Astrocyte of the hippocampus (primary cell): ENCODE measurements at regions not wholly inside any gene's neighbourhood (a gene's known extent, or its start where the extent isn't known, plus 50 kb on each side); places are given as distances from the start of the nearest gene placed in this dataset.

Source experiments
- DNase-seq: peaks from one replicate; pipeline ENCODE4 v3.0.0; 2011; ENCODE audit warnings: low read depth, low spot score

GRCh38 chr20:60274717-60275116, 316.5 kb downstream of the CDH26 start:
- DNase-seq = no peak

DNA sequence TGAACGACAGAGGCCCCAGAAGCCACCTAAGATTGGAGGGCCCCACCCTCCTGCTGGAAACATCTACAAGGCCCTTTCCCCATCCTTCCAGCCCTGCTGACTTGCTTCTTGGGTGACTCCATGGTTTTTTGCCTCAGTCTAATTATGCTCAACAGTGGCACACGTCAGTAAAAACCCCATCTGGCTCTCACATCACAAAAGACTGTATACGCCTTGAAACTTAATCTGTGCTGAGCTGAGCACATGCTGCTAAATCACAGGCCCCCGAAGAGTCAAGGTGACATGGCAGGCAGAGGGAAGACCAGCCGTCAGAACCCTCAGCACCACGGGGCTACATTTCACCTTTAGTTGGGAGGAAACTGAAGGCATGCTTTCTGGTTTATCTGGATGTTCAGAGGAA, 323.1 kb downstream of the CDH26 start:
- no peak for DNase-seq

- DNase-seq = no peak
Measured at GRCh38 chr20:60283281-60283680, 325.1 kb downstream of the CDH26 start.

- DNase-seq = no peak
Measured at GRCh38 chr20:60286764-60287163, 328.5 kb downstream of the CDH26 start.

DNA sequence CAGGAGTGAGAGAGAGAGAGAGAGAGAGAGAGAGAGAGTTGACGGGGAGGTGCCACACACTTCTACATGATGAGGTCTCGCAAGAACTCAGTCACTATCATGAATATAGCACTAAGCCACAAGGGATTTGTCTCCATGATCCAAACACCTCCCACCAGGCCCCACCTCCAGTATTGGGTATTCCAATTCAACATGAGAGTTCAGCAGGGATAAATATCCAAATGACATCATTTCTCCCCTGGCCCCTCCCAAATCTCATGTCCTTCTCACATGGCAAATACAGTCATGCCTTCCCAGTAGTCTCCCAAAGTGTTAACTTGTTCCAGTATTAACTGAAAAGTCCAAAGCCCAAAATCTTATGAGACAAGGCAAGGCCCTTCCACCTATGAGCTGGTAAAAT, 330.7 kb downstream of the CDH26 start:
- DNase-seq = no peak

GRCh38 chr20:60292001-60292520, 333.8 kb downstream of the CDH26 start:
- no peak for DNase-seq

DNA sequence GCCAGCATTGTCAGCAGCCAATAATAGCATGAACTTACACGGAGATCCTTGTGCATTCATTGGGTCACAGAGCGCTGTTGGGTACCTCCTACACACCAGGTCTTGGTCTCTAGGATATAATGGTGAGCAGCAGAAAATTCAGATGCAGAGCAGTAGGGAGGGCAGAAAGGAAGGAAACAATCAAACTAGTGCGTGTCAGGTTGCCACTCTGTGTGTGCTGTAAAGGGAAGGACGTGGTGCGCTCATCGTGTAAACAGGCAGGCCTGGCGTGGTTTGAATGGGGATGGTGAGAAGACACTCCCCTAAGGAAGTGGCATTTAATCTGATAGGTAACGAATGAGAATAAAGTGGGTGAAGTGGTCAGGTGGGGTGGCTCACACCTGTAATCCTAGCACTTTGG, 336.4 kb downstream of the CDH26 start:
- DNase-seq = no peak

- DNase-seq = no peak
Measured at GRCh38 chr20:60295214-60295613, 337.0 kb downstream of the CDH26 start.

DNA sequence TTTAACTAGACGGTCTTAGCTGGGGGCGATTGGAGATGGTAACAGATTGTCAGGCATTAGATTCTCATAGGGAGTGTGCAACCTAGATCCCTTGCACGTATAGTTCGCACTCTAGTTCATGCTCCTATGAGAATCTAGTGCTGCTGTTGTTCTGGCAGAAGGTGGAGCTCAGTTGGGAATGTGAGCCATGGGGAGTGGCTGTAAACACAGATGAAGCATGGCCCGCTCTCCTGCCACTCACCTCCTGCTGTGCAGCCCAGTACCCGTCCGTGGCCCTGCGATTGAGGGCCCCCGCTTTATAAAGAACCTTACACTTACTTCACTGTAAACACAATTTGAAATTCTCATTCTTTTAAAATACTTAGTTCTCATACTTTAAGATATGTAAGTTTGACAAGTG, 339.4 kb downstream of the CDH26 start:
- no peak for DNase-seq

DNA sequence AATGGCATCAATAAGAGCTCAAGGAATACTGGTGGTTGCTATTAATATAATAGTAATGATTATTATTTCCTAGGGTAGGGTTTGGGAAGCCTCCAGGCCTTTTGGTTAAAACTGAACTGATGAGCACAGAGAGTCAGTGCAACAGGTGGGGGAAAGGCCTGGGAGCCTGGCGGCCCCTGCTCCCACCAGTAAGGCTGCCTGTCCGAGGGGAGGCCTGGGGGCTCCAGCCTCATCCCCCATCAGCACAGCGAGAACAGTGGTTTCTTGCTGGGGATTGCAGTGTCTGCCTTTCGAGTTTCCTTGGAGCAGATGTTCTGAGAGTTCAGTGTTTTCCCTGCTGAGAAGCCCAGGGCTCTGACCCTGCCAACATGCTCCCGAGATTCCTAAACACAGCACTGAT, 340.4 kb downstream of the CDH26 start:
- DNase-seq = no peak

DNA sequence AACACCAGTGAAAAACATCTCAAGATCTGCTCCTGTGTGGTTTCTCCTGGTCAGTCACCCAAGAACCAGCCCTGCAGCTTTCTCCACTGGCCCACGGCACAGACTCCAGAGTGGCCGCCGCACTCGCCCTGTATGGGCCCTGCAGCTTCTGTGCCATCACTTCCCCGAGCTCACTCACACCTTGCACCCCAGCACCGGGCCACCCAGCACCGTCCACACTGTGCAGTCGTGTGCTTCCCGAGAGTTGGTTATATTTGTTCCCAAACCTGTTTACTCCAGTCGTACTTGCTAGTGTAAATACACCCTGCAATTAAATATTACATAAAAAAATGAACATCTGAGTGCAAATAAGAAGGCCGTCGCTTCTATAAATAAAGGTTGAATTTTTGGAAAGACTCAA, 341.7 kb downstream of the CDH26 start:
- DNase-seq = no peak

GRCh38 chr20:60300374-60300773, 342.2 kb downstream of the CDH26 start:
- no peak for DNase-seq

GRCh38 chr20:60302875-60303274, 344.7 kb downstream of the CDH26 start:
- DNase-seq = no peak

DNA sequence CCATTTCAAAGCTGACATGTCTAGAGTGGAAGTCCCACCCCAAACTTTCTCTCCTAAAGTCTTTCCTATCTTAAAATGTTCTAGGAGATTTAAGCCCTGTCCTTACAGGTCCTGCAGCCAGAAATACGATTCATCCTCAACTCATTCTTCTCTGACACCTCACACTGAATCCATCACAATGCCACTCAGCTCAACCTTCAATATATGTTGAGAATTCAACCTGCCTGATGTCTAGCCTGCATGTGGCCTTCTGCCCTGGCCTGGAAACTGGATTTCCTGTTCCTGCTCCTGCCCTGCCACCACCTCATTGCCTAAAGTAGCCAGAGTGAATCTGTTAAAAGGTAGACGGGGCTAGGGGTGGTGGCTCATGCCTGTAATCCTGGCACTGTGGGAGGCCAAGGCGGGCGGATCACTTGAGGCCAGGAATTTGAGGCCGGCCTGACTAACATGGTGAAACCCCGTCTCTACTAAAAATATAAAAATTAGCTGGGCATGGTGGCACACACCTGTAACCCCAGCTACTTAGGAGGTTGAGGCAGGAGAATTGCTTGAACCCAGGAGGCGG, 345.9 kb downstream of the CDH26 start:
- no peak for DNase-seq

DNA sequence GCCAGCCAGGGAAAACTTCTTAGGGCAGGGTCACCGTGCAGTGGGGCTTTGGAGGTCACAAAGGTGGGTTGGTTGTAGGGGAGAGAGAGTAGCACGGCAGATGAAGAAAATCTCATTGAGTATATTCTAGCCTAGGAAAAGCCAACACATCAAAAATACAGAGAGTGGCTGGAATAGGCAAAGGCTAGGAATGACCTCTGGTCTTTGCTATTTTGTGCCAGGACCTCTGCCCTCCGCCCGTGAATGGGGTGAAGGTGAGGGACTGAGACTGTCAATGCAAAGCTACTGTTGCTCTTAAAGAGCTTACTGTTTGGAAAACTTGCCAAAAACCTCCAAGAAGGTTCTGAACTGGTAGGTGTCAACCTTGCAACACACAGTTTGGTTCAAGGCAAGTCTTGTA, 346.7 kb downstream of the CDH26 start:
- no peak for DNase-seq

GRCh38 chr20:60306105-60306504, 347.9 kb downstream of the CDH26 start:
- DNase-seq = no peak

- DNase-seq = no peak
Measured at GRCh38 chr20:60306551-60306950, 348.3 kb downstream of the CDH26 start.

GRCh38 chr20:60310560-60311349, 352.5 kb downstream of the CDH26 start:
- no peak for DNase-seq

- no peak for DNase-seq
Measured at GRCh38 chr20:60313191-60313590, 355.0 kb downstream of the CDH26 start.

GRCh38 chr20:60313614-60314013, 355.4 kb downstream of the CDH26 start:
- no peak for DNase-seq

DNA sequence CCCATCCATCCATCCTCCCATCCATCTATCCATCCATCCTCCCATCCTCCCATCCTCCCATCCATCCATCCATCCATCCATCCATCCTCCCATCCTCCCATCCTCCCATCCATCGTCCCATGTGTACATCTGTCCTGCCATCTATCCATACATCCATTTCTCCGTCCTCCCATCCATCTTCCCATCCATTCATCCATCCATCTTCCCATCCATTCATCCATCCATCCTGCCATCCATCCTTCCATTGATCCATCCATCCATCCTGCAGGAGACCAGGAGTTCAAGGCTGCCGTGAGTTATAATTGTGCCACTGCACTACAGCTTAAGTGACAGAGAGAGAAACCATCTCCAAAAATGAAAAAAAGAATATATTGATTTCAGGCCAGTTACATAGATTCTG, 356.5 kb downstream of the CDH26 start:
- DNase-seq = no peak

GRCh38 chr20:60316476-60317158, 358.4 kb downstream of the CDH26 start:
- no peak for DNase-seq

- no peak for DNase-seq
Measured at GRCh38 chr20:60317401-60317800, 359.2 kb downstream of the CDH26 start.
